Activated B cell treated with CpG ODN at 0.5 μM for 24 hours (primary cell): ENCODE measurements at regions not wholly inside any gene's neighbourhood (a gene's known extent, or its start where the extent isn't known, plus 50 kb on each side); places are given as distances from the start of the nearest gene placed in this dataset.
"Not testable (repeated sequence)": the region's sequence is repeated elsewhere in the genome, so short reads cannot be mapped to it uniquely, and the experiment has no call there.

Source experiments
- ATAC-seq: fragments of 200-7000 bp; cut with Tn5 transposase; one replicate; pipeline ENCODE4 v1.10.0; 2021; ENCODE audit warnings: low read depth, mild to moderate bottlenecking, moderate library complexity
- CTCF ChIA-PET: fragments of 350-600 bp; sonication (Branson Sonifier 250); formaldehyde crosslinking; loops from one replicate; lab custom pipeline; 2021; ENCODE audit warnings: antibody characterized with exemption; lab: Charles Lee
- POLR2A ChIA-PET: fragments of 350-600 bp; sonication (Branson Sonifier 250); formaldehyde crosslinking; loops from one replicate; lab custom pipeline; 2021; ENCODE audit warnings: antibody characterized with exemption; lab: Charles Lee
- DNase-seq: peaks from one replicate; pipeline ENCODE4 v3.0.0; 2022
- H3K27ac Mint-ChIP-seq: one replicate; pipeline ENCODE4 v1.8.0; 2020; ENCODE audit warnings: mixed read lengths
- H3K27me3 Mint-ChIP-seq: one replicate; pipeline ENCODE4 v1.8.0; 2021; ENCODE audit warnings: mixed read lengths
- H3K36me3 Mint-ChIP-seq: one replicate; pipeline ENCODE4 v1.8.0; 2021; ENCODE audit warnings: low read depth, mixed read lengths
- H3K4me1 Mint-ChIP-seq: one replicate; pipeline ENCODE4 v1.8.0; 2021; ENCODE audit warnings: mixed read lengths
- H3K4me3 Mint-ChIP-seq: one replicate; pipeline ENCODE4 v1.8.0; 2020; ENCODE audit warnings: mild to moderate bottlenecking, mixed read lengths
- H3K9me3 Mint-ChIP-seq: one replicate; pipeline ENCODE4 v1.8.0; 2020; ENCODE audit warnings: mixed read lengths
- intact Hi-C: fragments of 100-400 bp; cut with micrococcal nuclease; formaldehyde crosslinking; loops from one replicate; pipeline ENCODE4 v1.15.1; 2024
- TF ChIP-seq, protein P1 (sequence below): fragments of 200-600 bp; IDR thresholded peaks from one replicate; pipeline ENCODE4 v1.8.0; 2022; ENCODE audit warnings: antibody characterized with exemption, mild to moderate bottlenecking

GRCh38 chr5:82591021-82591515 lies 312.9 kb upstream of the RPS23 start:
- H3K4me3 Mint-ChIP-seq, result no peak overlapping the region
- intact Hi-C loops, result no loop called here
- CTCF ChIA-PET, result no interaction called here
- H3K36me3 Mint-ChIP-seq, result no peaks in the 10 kb centered on the region
- H3K4me1 Mint-ChIP-seq, result no peaks in the 10 kb centered on the region
- DNase-seq (no peak), ATAC-seq (no peak)
- H3K27me3 Mint-ChIP-seq, result no peaks in the 10 kb centered on the region
- H3K27ac Mint-ChIP-seq, result no peak overlapping the region
- H3K9me3 Mint-ChIP-seq, result peaks cover 10% of the 10 kb centered on the region
- POLR2A ChIA-PET, result no interaction called here
- TF ChIP-seq, protein P1, sequence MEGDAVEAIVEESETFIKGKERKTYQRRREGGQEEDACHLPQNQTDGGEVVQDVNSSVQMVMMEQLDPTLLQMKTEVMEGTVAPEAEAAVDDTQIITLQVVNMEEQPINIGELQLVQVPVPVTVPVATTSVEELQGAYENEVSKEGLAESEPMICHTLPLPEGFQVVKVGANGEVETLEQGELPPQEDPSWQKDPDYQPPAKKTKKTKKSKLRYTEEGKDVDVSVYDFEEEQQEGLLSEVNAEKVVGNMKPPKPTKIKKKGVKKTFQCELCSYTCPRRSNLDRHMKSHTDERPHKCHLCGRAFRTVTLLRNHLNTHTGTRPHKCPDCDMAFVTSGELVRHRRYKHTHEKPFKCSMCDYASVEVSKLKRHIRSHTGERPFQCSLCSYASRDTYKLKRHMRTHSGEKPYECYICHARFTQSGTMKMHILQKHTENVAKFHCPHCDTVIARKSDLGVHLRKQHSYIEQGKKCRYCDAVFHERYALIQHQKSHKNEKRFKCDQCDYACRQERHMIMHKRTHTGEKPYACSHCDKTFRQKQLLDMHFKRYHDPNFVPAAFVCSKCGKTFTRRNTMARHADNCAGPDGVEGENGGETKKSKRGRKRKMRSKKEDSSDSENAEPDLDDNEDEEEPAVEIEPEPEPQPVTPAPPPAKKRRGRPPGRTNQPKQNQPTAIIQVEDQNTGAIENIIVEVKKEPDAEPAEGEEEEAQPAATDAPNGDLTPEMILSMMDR, result no peak

DNA sequence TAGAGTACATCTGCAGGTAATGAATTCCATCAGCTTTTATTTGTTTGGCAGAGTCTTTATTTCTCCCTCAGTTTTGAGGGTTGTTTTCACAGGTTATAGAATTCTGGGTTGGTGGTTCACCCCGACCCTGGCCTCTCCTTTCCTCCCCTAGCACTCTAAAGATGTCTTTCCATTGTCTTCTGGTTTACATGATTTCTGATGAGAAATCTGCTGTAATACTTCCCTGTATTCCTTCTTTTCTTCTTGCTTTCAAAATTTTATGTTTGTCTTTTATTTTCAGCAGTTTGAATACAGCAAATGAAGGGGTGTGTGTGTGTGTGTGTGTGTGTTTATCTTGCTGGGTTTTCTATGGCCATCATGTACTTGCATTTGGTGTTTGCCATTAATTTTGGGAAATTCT lies 312.0 kb upstream of the RPS23 start:
- Mint-ChIP-seq H3K4me1 (no peaks in the 10 kb centered on the region), H3K27me3 (no peaks in the 10 kb centered on the region), H3K36me3 (no peaks in the 10 kb centered on the region), H3K27ac (no peak overlapping the region), H3K4me3 (no peak overlapping the region), H3K9me3 (peaks cover 10% of the 10 kb centered on the region)
- ChIA-PET CTCF (no interaction called here), POLR2A (no interaction called here)
- DNase-seq (no peak), ATAC-seq (no peak)
- intact Hi-C loops, result no loop called here
- TF ChIP-seq, protein P1, result no peak

- ChIA-PET CTCF (no interaction called here), POLR2A (no interaction called here)
- intact Hi-C loops, result no loop called here
- ATAC-seq, result no peak
- no peak for DNase-seq
- TF ChIP-seq, protein P1, result no peak
- Mint-ChIP-seq H3K36me3 (no peaks in the 10 kb centered on the region), H3K27me3 (no peaks in the 10 kb centered on the region), H3K9me3 (peaks cover 26% of the 10 kb centered on the region), H3K4me1 (no peaks in the 10 kb centered on the region), H3K4me3 (no peak overlapping the region), H3K27ac (no peak overlapping the region)
Measured at GRCh38 chr5:82586661-82587310, 308.6 kb upstream of the RPS23 start.

DNA sequence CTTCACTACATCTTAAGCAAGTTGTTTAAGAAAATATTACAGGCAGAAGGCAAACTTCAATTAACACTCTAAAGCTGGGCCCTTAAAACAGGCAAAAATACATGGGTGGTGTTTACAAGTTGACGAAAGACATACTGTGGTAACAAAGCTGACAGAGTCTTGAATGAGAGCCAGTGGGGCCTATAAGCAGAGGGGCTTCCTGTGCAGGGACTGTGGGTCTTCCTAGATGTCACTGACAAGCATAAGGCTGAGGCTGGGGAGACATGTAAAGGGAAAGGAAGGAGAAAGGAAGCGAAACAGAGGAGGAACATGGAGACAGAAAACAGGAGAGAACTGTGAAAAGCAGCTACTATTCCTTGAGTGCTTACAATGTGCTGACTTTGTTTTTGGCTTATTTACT lies 308.0 kb upstream of the RPS23 start:
- POLR2A ChIA-PET, result no interaction called here

DNA sequence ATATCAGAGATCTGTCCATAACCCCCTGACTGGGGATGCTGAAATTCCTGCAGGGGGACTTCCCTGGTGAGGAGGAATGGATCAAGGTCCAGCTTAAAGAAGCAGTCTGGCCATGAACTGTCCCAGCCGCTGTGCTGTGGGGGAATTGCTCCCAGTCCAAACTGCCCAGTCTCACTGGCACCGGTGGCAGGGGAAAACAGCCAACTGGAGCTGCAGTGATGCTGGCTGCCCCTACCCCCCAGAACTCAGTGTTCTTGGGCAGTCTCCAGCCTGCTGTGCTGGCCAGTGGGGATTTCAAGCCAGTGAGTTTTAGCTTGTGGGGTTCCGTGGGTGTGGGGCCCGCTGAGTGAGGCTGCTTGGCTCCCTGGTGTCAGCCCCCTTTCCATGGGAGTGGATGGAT lies 306.5 kb upstream of the RPS23 start:
- ATAC-seq (no peak), DNase-seq (no peak)
- no peaks in the 10 kb centered on the region for H3K4me1 Mint-ChIP-seq
- POLR2A ChIA-PET, result no interaction called here
- intact Hi-C loops, result no loop called here
- no peaks in the 10 kb centered on the region for H3K27me3 Mint-ChIP-seq
- H3K9me3 Mint-ChIP-seq, result peaks cover 19% of the 10 kb centered on the region
- CTCF ChIA-PET, result no interaction called here
- TF ChIP-seq, protein P1, result no peak
- no peak overlapping the region for H3K27ac Mint-ChIP-seq
- no peak overlapping the region for H3K4me3 Mint-ChIP-seq
- H3K36me3 Mint-ChIP-seq, result no peaks in the 10 kb centered on the region

More for the DNA sequence above, 308.0 kb upstream of the RPS23 start:
- H3K4me3 Mint-ChIP-seq, result no peak overlapping the region
- H3K4me1 Mint-ChIP-seq, result no peaks in the 10 kb centered on the region
- no peaks in the 10 kb centered on the region for H3K36me3 Mint-ChIP-seq
- ATAC-seq (no peak), DNase-seq (no peak)
- TF ChIP-seq, protein P1, result no peak
- H3K27me3 Mint-ChIP-seq, result no peaks in the 10 kb centered on the region
- H3K27ac Mint-ChIP-seq, result no peak overlapping the region
- CTCF ChIA-PET, result no interaction called here
- peaks cover 22% of the 10 kb centered on the region for H3K9me3 Mint-ChIP-seq
- intact Hi-C loops, result no loop called here

DNA sequence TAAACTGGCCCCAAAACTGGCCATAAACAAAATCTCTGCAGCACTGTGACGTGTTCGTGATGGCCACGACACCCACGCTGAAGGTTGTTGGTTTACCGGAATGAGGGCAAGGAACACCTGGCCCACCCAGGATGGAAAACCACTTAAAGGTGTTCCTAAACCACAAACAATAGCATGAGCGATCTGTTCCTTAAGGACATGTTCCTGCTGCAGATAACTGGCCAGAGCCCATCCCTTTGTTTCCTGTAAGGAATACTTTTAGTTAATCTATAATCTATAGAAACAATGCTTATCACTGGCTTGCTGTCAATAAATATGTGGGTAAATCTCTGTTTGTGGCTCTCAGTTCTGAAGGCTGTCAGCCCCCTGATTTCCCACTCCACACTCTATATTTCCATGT lies 305.2 kb upstream of the RPS23 start:
- DNase-seq, POLR2A ChIA-PET, H3K27me3 Mint-ChIP-seq, H3K27ac Mint-ChIP-seq, ATAC-seq, H3K4me1 Mint-ChIP-seq, intact Hi-C loops, CTCF ChIA-PET, H3K4me3 Mint-ChIP-seq, H3K36me3 Mint-ChIP-seq: not testable (repeated sequence)
- H3K9me3 Mint-ChIP-seq, result peaks cover 19% of the 10 kb centered on the region
